NCI-H146 treated with DMSO at 0.1 percent for 48 hours (cell line): ENCODE measurements at regions not wholly inside any gene's neighbourhood (a gene's known extent, or its start where the extent isn't known, plus 50 kb on each side); places are given as distances from the start of the nearest gene placed in this dataset.

Source experiments
- DNase-seq: peaks from one replicate; lab custom pipeline; 2025; ENCODE audit not compliant: unreplicated experiment; lab: John Stamatoyannopoulos, UW

GRCh38 chr16:79691007-79691406 lies 90.5 kb upstream of the MAF start:
- DNase-seq: no peak

GRCh38 chr16:79690159-79690558 lies 89.6 kb upstream of the MAF start:
- no peak for DNase-seq

- DNase-seq: no peak
Measured at GRCh38 chr16:79687249-79688130, 87.0 kb upstream of the MAF start.

GRCh38 chr16:79685871-79686270 lies 85.3 kb upstream of the MAF start:
- no peak for DNase-seq

GRCh38 chr16:79679334-79679733 lies 78.8 kb upstream of the MAF start:
- DNase-seq: no peak

- DNase-seq: no peak
Measured at GRCh38 chr16:79677799-79678530, 77.4 kb upstream of the MAF start.

GRCh38 chr16:79673635-79674034 lies 73.1 kb upstream of the MAF start:
- DNase-seq: no peak

- DNase-seq: no peak
Measured at GRCh38 chr16:79672524-79672923, 72.0 kb upstream of the MAF start.

- DNase-seq: no peak
Measured at GRCh38 chr16:79668502-79668901, 68.0 kb upstream of the MAF start.

- DNase-seq: no peak
Measured at GRCh38 chr16:79665970-79666369, 65.4 kb upstream of the MAF start.

- no peak for DNase-seq
Measured at GRCh38 chr16:79664407-79664806, 63.9 kb upstream of the MAF start.

GRCh38 chr16:79662669-79663313 lies 62.3 kb upstream of the MAF start:
- DNase-seq: no peak

- DNase-seq: no peak
Measured at GRCh38 chr16:79662122-79662521, 61.6 kb upstream of the MAF start.

GRCh38 chr16:79661578-79661977 lies 61.0 kb upstream of the MAF start:
- DNase-seq: no peak

GRCh38 chr16:79659344-79659743 lies 58.8 kb upstream of the MAF start:
- no peak for DNase-seq

GRCh38 chr16:79658301-79659033 lies 57.9 kb upstream of the MAF start:
- DNase-seq: no peak

- DNase-seq: no peak
Measured at GRCh38 chr16:79656553-79657115, 56.1 kb upstream of the MAF start.

GRCh38 chr16:79653373-79653891 lies 52.9 kb upstream of the MAF start:
- no peak for DNase-seq

GRCh38 chr16:79651363-79651762 lies 50.8 kb upstream of the MAF start:
- no peak for DNase-seq
